ENCODE measurements at regions not wholly inside any gene's neighbourhood (a gene's known extent, or its start where the extent isn't known, plus 50 kb on each side); places are given as distances from the start of the nearest gene placed in this dataset.
A peak's percentile ranks its signal among the peaks of the same experiment; 100 is the strongest.
"Not testable (repeated sequence)": the region's sequence is repeated elsewhere in the genome, so short reads cannot be mapped to it uniquely, and the experiment has no call there.

DNA sequence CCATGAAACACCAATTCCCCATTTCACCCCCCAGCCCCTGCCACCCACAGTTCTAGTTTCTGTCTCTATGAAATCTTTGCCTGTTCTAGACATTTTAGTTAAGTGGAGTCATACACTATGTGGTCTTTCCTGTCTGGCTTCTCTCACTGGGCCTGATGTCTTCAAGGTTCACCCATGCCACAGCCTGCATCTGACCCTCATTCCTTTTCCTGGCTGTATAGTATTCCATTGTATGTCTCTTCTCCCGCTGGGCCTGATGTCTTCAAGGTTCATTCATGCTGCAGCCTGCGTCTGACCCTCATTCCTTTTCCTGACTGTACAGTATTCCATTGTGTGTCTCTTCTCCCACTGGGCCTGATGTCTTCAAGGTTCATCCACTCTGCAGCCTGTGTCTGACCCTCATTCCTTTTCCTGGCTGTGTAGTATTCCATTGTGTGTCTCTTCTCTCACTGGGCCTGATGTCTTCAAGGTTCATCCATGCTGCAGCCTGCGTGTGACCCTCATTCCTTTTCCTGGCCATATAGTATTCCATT, 191.7 kb downstream of the CRLF2 start:
- DNase-seq (ENCODE audit: extremely low read depth in 1 of 2, low read depth in 1 of 2): no peak

DNA sequence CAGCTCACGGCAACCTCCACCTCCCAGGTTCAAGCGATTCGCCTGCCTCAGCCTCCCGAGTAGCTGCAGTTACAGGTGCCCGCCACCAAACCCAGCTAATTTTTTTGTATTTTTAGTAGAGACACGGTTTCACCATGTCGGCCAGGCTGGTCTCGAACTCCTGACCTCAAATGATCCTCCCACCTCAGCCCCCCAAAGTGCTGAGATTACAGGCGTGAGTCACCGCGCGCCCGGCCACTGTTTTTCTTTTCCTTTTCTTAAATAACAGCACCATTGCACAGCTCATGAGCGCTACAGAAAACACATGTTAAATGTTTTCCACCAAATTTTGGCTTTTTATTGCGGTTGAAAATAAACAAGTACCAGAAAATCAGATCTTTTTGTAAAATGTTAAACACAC, 195.5 kb downstream of the CRLF2 start:
- not testable (repeated sequence) for DNase-seq (ENCODE audit: extremely low read depth in 1 of 2, low read depth in 1 of 2)

GRCh38 chrX:1016281-1016680, 196.2 kb downstream of the CRLF2 start:
- DNase-seq (ENCODE audit: extremely low read depth in 1 of 2, low read depth in 1 of 2): not testable (repeated sequence)

DNA sequence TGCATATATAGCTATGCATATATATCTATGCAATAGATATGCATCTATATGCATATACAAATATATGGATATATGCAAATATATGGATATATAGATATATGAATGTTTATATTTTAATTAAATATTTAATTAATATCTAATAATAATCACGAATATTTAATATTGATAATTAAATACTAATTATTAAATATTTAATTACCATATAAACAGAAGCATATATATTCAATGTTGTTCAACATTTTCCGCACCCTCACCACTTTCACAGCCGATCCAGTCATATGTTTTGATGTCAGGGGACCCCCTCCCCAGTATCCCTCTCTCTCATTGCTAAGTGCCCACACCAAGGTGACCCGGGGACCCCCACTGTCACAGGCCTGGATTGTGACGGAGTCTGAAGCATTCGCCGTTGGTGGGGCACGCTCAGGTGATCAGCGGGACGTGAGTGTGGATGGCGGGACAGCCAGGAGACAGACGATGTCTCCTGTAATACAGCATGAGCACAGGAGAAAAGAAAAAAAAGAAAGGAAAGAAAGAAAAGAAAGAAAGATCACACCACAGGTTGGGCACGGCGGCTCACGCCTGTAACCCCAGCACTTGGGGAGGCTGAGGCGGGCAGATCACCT, 199.7 kb downstream of the CRLF2 start:
- DNase-seq (ENCODE audit: extremely low read depth in 1 of 2, low read depth in 1 of 2): no peak

DNA sequence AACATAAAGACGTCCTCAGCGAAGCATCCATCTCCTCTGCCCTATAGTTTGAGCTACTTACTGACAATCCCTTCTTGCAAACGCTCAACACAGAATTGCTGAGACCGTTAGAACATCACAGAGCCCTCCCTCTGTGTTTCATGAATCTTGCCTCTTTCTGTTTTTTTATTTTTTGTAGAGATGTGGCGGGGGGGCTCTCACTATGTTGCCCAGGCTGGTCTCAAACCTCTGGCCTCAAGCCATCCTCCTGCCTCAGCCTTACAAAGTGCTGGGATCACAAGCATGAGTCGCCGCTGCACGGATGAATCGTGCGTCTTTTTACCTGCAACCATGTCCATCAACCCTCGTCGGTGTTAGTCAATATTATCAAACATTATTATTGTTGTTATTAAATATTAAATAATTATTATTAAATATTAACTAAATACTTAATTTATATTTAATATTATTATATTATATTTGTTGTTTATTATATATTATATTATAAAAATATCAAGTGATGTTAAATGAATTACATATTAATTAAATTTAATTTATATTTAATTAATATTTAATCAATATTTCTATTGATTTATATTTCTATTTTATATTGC, 200.7 kb downstream of the CRLF2 start:
- DNase-seq (ENCODE audit: extremely low read depth in 1 of 2, low read depth in 1 of 2): no peak

GRCh38 chrX:1009771-1010170, 202.7 kb downstream of the CRLF2 start:
- no peak for DNase-seq (ENCODE audit: extremely low read depth in 1 of 2, low read depth in 1 of 2)

DNA sequence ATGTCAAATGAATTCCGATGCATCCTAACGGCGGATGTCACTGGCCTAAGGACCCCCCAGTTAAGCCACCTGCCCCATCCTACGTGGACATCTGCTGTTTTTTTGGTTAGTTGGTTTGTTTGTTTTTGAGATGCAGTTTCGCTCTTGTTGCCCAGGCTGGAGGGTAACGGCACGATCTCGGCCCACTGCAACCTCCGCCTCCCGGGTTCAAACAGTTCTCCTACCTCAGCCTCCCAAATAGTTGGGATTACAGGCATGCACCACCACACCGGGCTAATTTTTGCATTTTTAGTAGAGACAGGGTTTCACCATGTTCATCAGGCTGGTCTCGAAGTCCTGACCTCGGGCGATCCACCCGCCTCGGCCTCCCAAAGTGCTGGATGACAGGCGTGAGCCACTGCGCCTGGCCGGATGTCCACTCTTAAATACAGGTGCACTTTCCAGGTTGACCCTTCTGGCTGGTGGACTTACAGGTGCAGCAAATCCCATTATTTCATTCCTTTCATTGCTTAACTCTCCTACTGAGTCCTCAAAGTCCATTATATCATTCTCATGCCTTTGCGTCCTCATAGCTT, 206.2 kb downstream of the CRLF2 start:
- DNase-seq (ENCODE audit: extremely low read depth in 1 of 2, low read depth in 1 of 2): no peak

DNA sequence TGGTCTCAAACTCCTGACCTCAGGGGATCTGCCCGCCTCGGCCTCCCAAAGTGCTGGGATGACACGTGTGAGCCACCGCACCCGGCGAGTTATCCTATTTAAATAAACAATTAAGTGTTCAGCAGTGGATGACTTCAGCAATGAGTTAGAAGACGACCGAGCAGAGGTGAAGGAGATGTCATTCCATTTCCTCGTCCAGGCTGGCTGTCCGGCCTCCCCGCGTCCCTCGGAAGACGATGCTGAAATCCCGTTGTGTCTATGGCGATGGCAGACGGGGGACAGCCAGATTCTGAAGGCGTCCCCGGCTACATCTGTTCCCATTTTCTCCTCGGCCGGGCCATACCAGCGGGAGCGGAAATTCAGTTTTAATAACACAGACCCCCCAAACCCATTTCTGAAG, 209.8 kb downstream of the CRLF2 start:
- DNase-seq (ENCODE audit: extremely low read depth in 1 of 2, low read depth in 1 of 2): no peak

GRCh38 chrX:997631-998137, 214.8 kb downstream of the CRLF2 start:
- no peak for DNase-seq (ENCODE audit: extremely low read depth in 1 of 2, low read depth in 1 of 2)

GRCh38 chrX:994780-995179, 217.7 kb downstream of the CRLF2 start:
- no peak for DNase-seq (ENCODE audit: extremely low read depth in 1 of 2, low read depth in 1 of 2)

DNA sequence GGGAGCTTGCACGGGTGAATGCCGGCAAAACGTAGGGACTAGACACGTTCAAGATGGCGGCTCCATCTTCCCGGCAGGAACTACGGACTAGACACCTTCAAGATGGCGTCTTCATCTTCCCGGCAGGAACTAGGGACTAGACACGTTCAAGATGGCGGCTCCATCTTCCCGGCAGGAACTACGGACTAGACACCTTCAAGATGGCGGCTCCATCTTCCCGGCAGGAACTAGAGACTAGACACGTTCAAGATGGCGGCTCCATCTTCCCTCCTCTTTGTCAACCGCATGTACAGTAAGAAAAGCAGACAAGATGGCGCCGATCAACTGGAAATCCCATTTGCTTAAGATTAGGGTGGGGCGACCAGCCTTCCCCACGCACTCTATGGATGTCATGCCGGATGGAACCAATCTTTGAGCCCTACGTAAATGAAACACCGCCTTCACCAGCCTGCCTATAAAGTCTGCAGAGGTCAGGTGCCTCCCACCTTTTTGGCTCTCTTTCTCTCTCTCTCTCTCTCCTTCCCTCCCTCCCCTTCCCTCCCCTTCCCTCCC, 222.4 kb downstream of the CRLF2 start:
- DNase-seq (ENCODE audit: extremely low read depth in 1 of 2, low read depth in 1 of 2): peak; percentile 3 to 60

DNA sequence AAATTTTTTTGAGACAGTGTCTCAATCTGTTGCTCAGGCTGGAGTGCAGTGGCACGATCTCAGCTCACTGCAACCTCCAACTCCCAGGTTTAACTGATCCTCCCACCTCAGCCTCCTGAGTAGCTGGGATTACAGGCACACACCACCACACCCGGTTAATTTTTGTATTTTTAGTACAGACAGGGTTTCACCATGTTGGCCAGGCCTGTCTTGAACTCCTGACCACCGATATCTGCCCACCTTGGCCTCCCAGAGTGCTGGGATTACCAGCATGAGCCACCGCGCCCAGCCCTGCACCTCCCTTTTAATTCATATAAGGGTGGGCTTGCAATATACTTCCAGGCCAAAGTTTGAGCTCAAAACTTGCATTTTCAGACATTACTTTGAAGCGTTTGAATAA, 223.9 kb downstream of the CRLF2 start:
- not testable (repeated sequence) for DNase-seq (ENCODE audit: extremely low read depth in 1 of 2, low read depth in 1 of 2)

DNA sequence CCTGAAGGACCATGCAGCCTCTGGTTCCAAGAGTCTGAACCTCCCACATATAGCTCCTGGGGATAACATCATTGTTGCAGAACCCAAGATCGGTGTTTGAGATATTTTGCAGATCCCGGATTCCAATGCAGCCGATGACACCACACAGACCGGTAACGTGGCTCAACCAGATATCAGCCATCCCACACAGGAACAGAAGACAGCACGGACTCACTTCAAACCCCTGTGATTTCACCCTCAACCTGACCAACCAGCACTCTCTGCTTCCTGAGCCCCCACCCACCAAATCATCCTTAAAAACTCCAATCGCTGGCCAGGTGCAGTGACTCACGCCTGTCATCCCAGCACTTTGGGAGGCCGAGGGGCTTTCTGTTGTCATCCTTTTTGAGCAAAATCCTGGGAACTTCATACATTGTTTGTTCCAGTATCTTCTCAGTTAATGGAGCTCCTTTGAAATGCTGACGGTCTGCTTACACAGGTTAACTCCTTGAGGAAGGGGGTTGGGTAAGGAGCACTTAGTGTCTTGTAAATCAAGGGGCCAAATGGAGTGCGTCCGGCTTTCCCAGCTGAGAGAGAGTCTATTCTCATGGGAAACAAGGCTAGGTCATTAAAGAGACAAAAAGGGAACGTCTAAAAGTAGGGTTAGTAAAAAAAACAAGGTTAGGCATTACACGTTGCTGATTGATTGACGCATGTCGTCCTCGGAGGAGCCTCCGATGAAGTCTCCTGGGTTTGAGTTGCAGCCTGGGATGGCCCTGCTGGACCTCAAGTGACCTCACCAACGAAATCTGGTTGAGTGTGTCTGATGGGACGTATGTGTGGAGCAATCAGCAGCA, 230.4 kb downstream of the CRLF2 start:
- DNase-seq (ENCODE audit: extremely low read depth in 1 of 2, low read depth in 1 of 2): no peak

GRCh38 chrX:980587-981235, 231.7 kb downstream of the CRLF2 start:
- DNase-seq (ENCODE audit: extremely low read depth in 1 of 2, low read depth in 1 of 2): no peak

DNA sequence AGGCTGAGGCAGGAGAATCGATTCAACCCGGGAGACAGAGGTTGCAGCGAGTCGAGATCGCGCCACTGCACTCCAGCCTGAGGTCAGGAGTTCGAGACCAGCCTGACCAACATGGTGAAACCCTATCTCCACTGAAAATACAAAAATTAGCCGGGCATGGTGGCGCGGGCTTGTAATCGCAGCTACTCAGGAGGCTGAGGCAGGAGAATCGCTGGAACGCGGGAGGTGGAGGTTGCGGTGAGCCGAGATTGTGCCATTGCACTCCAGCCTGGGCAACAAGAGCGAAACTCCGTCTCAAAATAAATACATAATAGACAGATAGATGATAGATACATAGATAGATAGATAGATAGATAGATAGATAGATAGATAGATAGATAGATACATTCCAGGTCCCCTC, 233.3 kb downstream of the CRLF2 start:
- DNase-seq (ENCODE audit: extremely low read depth in 1 of 2, low read depth in 1 of 2): not testable (repeated sequence)

- no peak for DNase-seq (ENCODE audit: extremely low read depth in 1 of 2, low read depth in 1 of 2)
Measured at GRCh38 chrX:973010-973632, 239.3 kb downstream of the CRLF2 start.

GRCh38 chrX:968148-968965, 244.1 kb downstream of the CRLF2 start:
- DNase-seq (ENCODE audit: extremely low read depth in 1 of 2, low read depth in 1 of 2): no peak

GRCh38 chrX:966396-967070, 245.9 kb downstream of the CRLF2 start:
- DNase-seq (ENCODE audit: extremely low read depth in 1 of 2, low read depth in 1 of 2): no peak

All from activated CD8-positive, alpha-beta memory T cell treated with anti-CD3 and anti-CD28 coated beads for 1 hour (primary cell).